GM13976 (cell line): ENCODE measurements at regions not wholly inside any gene's neighbourhood (a gene's known extent, or its start where the extent isn't known, plus 50 kb on each side); places are given as distances from the start of the nearest gene placed in this dataset.

Source experiments
- DNase-seq: peaks from one replicate; pipeline ENCODE4 v3.0.0; 2012; ENCODE audit warnings: low spot score
- in situ Hi-C: fragments of 300-500 bp; cut with MboI; formaldehyde crosslinking; loops from one replicate; pipeline ENCODE4 v1.12.0; 2022; ENCODE audit warnings: low sequenced_read_pairs, mixed read lengths, inconsistent platforms; ENCODE audit not compliant: unreplicated experiment
- TF ChIP-seq, protein P1 (sequence below): IDR thresholded peaks from 2 replicates; pipeline ENCODE4 v1.5.1; 2012; ENCODE audit warnings: borderline replicate concordance, mild to moderate bottlenecking; ENCODE audit not compliant: insufficient read depth; ENCODE audit errors: extremely low read depth, missing control alignments, control extremely low read depth

DNA sequence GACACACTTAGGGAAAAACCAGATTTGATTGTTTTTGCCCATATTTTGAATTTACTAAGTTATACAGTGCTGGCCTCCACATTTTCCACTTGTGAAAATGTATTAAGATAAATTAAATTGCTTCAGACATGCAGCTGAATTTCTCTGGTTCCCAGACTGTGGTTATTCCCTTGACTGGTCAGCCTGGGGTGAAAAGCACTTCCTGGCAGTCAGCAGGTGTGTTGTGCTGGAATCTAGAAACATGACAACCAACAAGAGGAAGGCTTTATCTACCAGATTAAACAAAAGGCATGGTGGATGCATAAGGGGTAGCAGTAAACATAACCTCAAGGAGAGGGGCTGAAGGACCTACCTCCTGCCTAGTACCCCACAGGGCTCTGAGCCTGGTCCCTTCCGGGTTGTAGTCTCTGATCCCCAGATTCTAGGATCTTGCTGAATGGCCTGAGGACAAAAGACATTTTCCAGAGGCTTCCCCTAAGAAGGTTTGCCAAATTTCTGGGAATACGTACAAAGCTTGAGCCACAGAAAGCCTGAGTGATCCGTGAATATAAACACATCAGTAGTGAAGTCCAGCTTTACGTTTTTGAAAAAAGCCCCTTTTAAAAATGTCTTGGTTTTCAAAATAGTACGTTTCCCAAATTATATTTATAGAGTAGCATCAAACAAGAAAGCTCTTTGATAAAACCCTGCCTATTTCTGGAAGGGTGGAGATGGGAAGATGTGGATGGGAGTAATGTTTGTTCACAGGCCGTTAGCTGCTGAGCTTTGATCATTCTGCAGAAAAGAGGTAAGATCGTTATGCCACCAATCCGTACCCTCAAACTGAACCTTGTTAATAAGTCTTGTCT is 133.4 kb downstream of the LACC1 start:
- TF ChIP-seq, protein P1, sequence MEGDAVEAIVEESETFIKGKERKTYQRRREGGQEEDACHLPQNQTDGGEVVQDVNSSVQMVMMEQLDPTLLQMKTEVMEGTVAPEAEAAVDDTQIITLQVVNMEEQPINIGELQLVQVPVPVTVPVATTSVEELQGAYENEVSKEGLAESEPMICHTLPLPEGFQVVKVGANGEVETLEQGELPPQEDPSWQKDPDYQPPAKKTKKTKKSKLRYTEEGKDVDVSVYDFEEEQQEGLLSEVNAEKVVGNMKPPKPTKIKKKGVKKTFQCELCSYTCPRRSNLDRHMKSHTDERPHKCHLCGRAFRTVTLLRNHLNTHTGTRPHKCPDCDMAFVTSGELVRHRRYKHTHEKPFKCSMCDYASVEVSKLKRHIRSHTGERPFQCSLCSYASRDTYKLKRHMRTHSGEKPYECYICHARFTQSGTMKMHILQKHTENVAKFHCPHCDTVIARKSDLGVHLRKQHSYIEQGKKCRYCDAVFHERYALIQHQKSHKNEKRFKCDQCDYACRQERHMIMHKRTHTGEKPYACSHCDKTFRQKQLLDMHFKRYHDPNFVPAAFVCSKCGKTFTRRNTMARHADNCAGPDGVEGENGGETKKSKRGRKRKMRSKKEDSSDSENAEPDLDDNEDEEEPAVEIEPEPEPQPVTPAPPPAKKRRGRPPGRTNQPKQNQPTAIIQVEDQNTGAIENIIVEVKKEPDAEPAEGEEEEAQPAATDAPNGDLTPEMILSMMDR = no peak
- in situ Hi-C loops = no loop called here
- DNase-seq = no peak

DNA sequence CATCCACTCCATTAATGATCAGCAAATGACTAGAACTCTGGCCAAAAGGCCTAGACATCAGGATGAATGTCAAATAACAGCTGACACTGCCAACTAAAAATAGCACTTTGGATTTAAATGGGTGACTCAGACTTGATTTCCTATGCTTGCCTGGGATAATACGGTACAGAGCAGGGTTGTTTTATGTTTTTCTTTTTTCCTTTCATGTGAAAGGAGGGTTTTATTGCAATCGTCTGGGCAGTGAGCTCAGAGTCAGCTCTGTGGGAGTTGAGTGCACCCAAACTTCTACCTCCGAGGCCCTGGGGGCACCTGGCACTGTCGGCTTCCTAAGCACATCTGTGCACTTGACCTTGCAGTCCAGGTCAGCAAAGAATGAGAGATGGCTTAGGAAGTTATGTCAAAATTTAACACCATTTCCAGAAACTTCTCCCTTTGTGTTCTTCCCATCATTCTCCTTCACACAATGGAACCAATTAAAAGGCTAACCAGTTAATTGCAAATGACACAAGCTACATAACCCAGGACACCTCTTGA is 134.1 kb downstream of the LACC1 start:
- no peak for DNase-seq
- TF ChIP-seq, protein P1 = no peak
- in situ Hi-C loops = no loop called here

- no peak for DNase-seq
- in situ Hi-C loops = no loop called here
- TF ChIP-seq, protein P1 = no peak
Observed at GRCh38 chr13:44014501-44014900, 134.8 kb downstream of the LACC1 start.

- TF ChIP-seq, protein P1 = no peak
- DNase-seq = no peak
Observed at GRCh38 chr13:44015118-44015517, 135.4 kb downstream of the LACC1 start.

GRCh38 chr13:44015811-44016210 is 136.1 kb downstream of the LACC1 start:
- in situ Hi-C loops = no loop called here
- no peak for DNase-seq
- TF ChIP-seq, protein P1 = no peak

More at GRCh38 chr13:44015118-44015517, 135.4 kb downstream of the LACC1 start:
- in situ Hi-C loops = no loop called here

- TF ChIP-seq, protein P1 = no peak
- no peak for DNase-seq
- in situ Hi-C loops = no loop called here
Observed at GRCh38 chr13:44017756-44018309, 138.1 kb downstream of the LACC1 start.
